GM12878 (cell line): ENCODE measurements at regions not wholly inside any gene's neighbourhood (a gene's known extent, or its start where the extent isn't known, plus 50 kb on each side); places are given as distances from the start of the nearest gene placed in this dataset.

ENCODE experiments used
- ATAC-seq: fragments of 200-7000 bp; cut with Tn5 transposase; 3 replicates; pipeline ENCODE4 v1.9.1; 2020; ENCODE audit warnings: mild to moderate bottlenecking, moderate library complexity
- BruUV-seq: library from RNA; stranded (reverse); fragments of 400-500 nt; replicated peaks from 2 replicates; lab custom pipeline; 2021; lab: Mats Ljungman, UMichigan
- CTCF ChIA-PET: fragments of 300-600 bp; sonication (Branson Sonifier 250); formaldehyde crosslinking; extraction: SDS; loops from one replicate; lab custom pipeline; 2021; ENCODE audit warnings: inconsistent platforms; lab: Yijun Ruan, JAX
- POLR2A ChIA-PET: fragments of 350-600 bp; formaldehyde crosslinking; extraction: SDS; loops from one replicate; lab custom pipeline; 2021; ENCODE audit warnings: inconsistent platforms; lab: Charles Lee
- RAD21 ChIA-PET: fragments of 300-600 bp; sonication (Branson Sonifier 250); formaldehyde crosslinking; loops from one replicate; lab custom pipeline; 2023; ENCODE audit warnings: antibody characterized with exemption; ENCODE audit not compliant: unreplicated experiment; lab: Charles Lee
- SMC1A ChIA-PET: fragments of 300-600 bp; sonication (Branson Sonifier 250); formaldehyde crosslinking; loops from one replicate; lab custom pipeline; 2023; ENCODE audit not compliant: unreplicated experiment, uncharacterized antibody; lab: Charles Lee
- DNase-seq: peaks from one replicate; pipeline ENCODE4 v3.0.0-alpha.2; 2011; ENCODE audit warnings: low read depth, low spot score
- FAIRE-seq: peaks from 3 replicates; lab custom pipeline; 2011; peaks lifted over from hg19 to GRCh38; lab: Jason Lieb, UNC
- H2AFZ ChIP-seq: 2 replicates; pipeline ENCODE4 v1.6.0; 2011; ENCODE audit warnings: low read depth, low read length, control low read depth; ENCODE audit not compliant: control insufficient read depth
- H3K27ac ChIP-seq: 2 replicates; pipeline ENCODE4 v1.5.1; 2011; ENCODE audit warnings: control low read depth; ENCODE audit not compliant: control insufficient read depth, insufficient read depth
- H3K27me3 ChIP-seq, 2 experiments: replicated peaks in 1 of 2; 2 replicates each; pipeline versions ENCODE4 v1.6.0 to v1.6.1; 2011; ENCODE audit warnings: low read length in 1 of 2; ENCODE audit not compliant: control insufficient read depth in 2 of 2, insufficient read depth in 2 of 2
- H3K36me3 ChIP-seq, 2 experiments: 2 replicates each; pipeline ENCODE4 v1.5.1; 2011; ENCODE audit warnings: low read length in 1 of 2; ENCODE audit not compliant: control insufficient read depth in 2 of 2, insufficient read depth in 2 of 2
- H3K4me1 ChIP-seq: 2 replicates; pipeline ENCODE4 v1.6.1; 2011; ENCODE audit warnings: mild to moderate bottlenecking, low read length, moderate library complexity, mixed read lengths; ENCODE audit not compliant: control insufficient read depth, insufficient read depth
- H3K4me2 ChIP-seq: 2 replicates; pipeline ENCODE4 v1.6.0; 2011; ENCODE audit warnings: control low read depth; ENCODE audit not compliant: control insufficient read depth, insufficient read depth
- H3K4me3 ChIP-seq: fragments of 200-600 bp; sonication (generic); 2 replicates; pipeline ENCODE4 v1.5.1; 2016
- H3K79me2 ChIP-seq: 2 replicates; pipeline ENCODE4 v1.6.0; 2011; ENCODE audit warnings: low read length; ENCODE audit not compliant: control insufficient read depth, insufficient read depth
- H3K9ac ChIP-seq: 2 replicates; pipeline ENCODE4 v1.8.0; 2011; ENCODE audit warnings: low read length, control low read depth, mixed read lengths; ENCODE audit not compliant: control insufficient read depth, insufficient read depth
- H3K9me3 ChIP-seq: replicated peaks from 3 replicates; pipeline ENCODE4 v1.5.1; 2011; ENCODE audit warnings: mild to moderate bottlenecking, low read length; ENCODE audit not compliant: control insufficient read depth, insufficient read depth
- H4K20me1 ChIP-seq: 2 replicates; pipeline ENCODE4 v1.6.0; 2011; ENCODE audit not compliant: control insufficient read depth, insufficient read depth
- KDM1A ChIP-seq: fragments of 200-600 bp; sonication (generic); IDR thresholded peaks from 2 replicates; pipeline ENCODE4 v1.6.1; 2016; ENCODE audit warnings: borderline replicate concordance
- MTA3 ChIP-seq: IDR thresholded peaks from 2 replicates; pipeline ENCODE4 v1.6.1; 2012; ENCODE audit warnings: low read length, inconsistent platforms, borderline replicate concordance
- SP1 ChIP-seq: IDR thresholded peaks from one replicate; pipeline ENCODE4 v1.6.1; 2011; ENCODE audit warnings: low read depth, low read length
- SRF ChIP-seq, 2 experiments: IDR thresholded peaks; 2 replicates each; pipeline ENCODE4 v1.6.1; 2011; ENCODE audit warnings: low read depth in 2 of 2, low read length in 2 of 2, mild to moderate bottlenecking in 1 of 2, moderate library complexity in 1 of 2
- ZSCAN29 ChIP-seq: fragments of 450-650 bp; IDR thresholded peaks from 2 replicates; pipeline ENCODE4 v1.6.1; 2017; ENCODE audit warnings: mild to moderate bottlenecking, moderate library complexity
- WGBS: methylation state at CpG from one replicate; pipeline ENCODE4 v1.1.6; 2016; ENCODE audit warnings: low lambda C conversion rate; ENCODE audit not compliant: insufficient replicate concordance, insufficient coverage; ENCODE audit errors: missing lambda C conversion rate; 5-methylcytosine and 5-hydroxymethylcytosine counted together
- in situ Hi-C: fragments of 300-500 bp; cut with MboI; formaldehyde crosslinking; loops from 9 replicates; pipeline ENCODE4 v1.14.3; 2018; ENCODE audit warnings: mixed read lengths
- intact Hi-C: fragments of 100-400 bp; cut with micrococcal nuclease; formaldehyde crosslinking; loops from one replicate; pipeline ENCODE4 v1.14.2; 2022; ENCODE audit not compliant: unreplicated experiment
- TF ChIP-seq, protein P1 (sequence below): fragments of 450-650 bp; IDR thresholded peaks from 2 replicates; pipeline ENCODE4 v1.6.1; 2017; ENCODE audit warnings: mild to moderate bottlenecking, moderate library complexity
- TF ChIP-seq, protein P2 (sequence below): IDR thresholded peaks from 2 replicates; pipeline ENCODE4 v1.6.1; 2012; ENCODE audit warnings: low read length, inconsistent platforms
- TF ChIP-seq, protein P3 (sequence below): IDR thresholded peaks from 2 replicates; pipeline ENCODE4 v1.6.1; 2011; ENCODE audit warnings: mild to moderate bottlenecking, low read depth, low read length, moderate library complexity; ENCODE audit not compliant: insufficient replicate concordance
- TF ChIP-seq, protein P4 (sequence below): IDR thresholded peaks from 2 replicates; pipeline ENCODE4 v1.6.1; 2012; ENCODE audit warnings: mild to moderate bottlenecking, low read depth, low read length
- TF ChIP-seq, protein P5 (sequence below): fragments of 450-650 bp; IDR thresholded peaks from 2 replicates; pipeline ENCODE4 v1.6.1; 2016; ENCODE audit warnings: mild to moderate bottlenecking, moderate library complexity, borderline replicate concordance

DNA sequence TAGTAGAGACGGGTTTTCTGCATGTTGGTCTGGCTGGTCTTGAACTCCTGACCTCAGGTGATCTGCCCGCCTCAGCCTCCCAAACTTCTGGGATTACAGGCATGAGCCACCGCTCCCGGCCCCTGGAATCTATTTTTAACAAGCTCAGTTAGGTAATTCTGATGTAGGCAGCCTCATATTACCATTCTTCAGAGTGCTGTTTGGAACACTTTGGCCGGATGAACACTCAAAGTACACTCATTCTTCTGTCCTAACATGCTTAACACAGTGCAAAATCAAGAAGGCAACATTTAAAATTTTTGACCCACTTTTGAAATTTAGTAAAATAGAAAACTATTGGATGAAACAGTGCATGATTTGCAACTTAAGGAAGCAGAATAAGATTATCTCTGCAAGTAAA is 586.7 kb upstream of the CHORDC1 start:
- ChIA-PET CTCF (no interaction called here), SMC1A (no interaction called here), RAD21 (no interaction called here), POLR2A (no interaction called here)
- in situ Hi-C loops: no loop called here
- Histone ChIP-seq H3K27ac (no peak overlapping the region), H3K79me2 (no peaks in the 10 kb centered on the region), H3K36me3 (no peaks in the 10 kb centered on the region), H4K20me1 (no peaks in the 10 kb centered on the region), H3K27me3 (no peaks in the 10 kb centered on the region), H3K4me1 (no peaks in the 10 kb centered on the region), H3K9ac (no peak overlapping the region), H3K9me3 (no peaks in the 10 kb centered on the region), H3K4me2 (no peak overlapping the region), H2AFZ (no peak overlapping the region), H3K4me3 (no peak overlapping the region)
- intact Hi-C loops: no loop called here
- no peak for DNase-seq
- BruUV-seq: no TSS peak
- 8% methylated on average over 5 of the region's 5 CpGs for WGBS
- no peak for ATAC-seq
- FAIRE-seq: no peak
- TF ChIP-seq SRF (IDR thresholded peaks at IDR 0.05; ENCODE audit: low read depth in 2 of 2, low read length in 2 of 2) (no peak), KDM1A (no peak), MTA3 (no peak), SP1 (no peak), ZSCAN29 (no peak)
- TF ChIP-seq, protein P1, sequence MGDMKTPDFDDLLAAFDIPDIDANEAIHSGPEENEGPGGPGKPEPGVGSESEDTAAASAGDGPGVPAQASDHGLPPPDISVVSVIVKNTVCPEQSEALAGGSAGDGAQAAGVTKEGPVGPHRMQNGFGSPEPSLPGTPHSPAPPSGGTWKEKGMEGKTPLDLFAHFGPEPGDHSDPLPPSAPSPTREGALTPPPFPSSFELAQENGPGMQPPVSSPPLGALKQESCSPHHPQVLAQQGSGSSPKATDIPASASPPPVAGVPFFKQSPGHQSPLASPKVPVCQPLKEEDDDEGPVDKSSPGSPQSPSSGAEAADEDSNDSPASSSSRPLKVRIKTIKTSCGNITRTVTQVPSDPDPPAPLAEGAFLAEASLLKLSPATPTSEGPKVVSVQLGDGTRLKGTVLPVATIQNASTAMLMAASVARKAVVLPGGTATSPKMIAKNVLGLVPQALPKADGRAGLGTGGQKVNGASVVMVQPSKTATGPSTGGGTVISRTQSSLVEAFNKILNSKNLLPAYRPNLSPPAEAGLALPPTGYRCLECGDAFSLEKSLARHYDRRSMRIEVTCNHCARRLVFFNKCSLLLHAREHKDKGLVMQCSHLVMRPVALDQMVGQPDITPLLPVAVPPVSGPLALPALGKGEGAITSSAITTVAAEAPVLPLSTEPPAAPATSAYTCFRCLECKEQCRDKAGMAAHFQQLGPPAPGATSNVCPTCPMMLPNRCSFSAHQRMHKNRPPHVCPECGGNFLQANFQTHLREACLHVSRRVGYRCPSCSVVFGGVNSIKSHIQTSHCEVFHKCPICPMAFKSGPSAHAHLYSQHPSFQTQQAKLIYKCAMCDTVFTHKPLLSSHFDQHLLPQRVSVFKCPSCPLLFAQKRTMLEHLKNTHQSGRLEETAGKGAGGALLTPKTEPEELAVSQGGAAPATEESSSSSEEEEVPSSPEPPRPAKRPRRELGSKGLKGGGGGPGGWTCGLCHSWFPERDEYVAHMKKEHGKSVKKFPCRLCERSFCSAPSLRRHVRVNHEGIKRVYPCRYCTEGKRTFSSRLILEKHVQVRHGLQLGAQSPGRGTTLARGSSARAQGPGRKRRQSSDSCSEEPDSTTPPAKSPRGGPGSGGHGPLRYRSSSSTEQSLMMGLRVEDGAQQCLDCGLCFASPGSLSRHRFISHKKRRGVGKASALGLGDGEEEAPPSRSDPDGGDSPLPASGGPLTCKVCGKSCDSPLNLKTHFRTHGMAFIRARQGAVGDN: no peak
- TF ChIP-seq, protein P2, sequence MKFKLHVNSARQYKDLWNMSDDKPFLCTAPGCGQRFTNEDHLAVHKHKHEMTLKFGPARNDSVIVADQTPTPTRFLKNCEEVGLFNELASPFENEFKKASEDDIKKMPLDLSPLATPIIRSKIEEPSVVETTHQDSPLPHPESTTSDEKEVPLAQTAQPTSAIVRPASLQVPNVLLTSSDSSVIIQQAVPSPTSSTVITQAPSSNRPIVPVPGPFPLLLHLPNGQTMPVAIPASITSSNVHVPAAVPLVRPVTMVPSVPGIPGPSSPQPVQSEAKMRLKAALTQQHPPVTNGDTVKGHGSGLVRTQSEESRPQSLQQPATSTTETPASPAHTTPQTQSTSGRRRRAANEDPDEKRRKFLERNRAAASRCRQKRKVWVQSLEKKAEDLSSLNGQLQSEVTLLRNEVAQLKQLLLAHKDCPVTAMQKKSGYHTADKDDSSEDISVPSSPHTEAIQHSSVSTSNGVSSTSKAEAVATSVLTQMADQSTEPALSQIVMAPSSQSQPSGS: no peak
- TF ChIP-seq, protein P3, sequence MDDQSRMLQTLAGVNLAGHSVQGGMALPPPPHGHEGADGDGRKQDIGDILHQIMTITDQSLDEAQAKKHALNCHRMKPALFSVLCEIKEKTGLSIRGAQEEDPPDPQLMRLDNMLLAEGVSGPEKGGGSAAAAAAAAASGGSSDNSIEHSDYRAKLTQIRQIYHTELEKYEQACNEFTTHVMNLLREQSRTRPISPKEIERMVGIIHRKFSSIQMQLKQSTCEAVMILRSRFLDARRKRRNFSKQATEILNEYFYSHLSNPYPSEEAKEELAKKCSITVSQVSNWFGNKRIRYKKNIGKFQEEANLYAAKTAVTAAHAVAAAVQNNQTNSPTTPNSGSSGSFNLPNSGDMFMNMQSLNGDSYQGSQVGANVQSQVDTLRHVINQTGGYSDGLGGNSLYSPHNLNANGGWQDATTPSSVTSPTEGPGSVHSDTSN: no peak
- TF ChIP-seq, protein P4, sequence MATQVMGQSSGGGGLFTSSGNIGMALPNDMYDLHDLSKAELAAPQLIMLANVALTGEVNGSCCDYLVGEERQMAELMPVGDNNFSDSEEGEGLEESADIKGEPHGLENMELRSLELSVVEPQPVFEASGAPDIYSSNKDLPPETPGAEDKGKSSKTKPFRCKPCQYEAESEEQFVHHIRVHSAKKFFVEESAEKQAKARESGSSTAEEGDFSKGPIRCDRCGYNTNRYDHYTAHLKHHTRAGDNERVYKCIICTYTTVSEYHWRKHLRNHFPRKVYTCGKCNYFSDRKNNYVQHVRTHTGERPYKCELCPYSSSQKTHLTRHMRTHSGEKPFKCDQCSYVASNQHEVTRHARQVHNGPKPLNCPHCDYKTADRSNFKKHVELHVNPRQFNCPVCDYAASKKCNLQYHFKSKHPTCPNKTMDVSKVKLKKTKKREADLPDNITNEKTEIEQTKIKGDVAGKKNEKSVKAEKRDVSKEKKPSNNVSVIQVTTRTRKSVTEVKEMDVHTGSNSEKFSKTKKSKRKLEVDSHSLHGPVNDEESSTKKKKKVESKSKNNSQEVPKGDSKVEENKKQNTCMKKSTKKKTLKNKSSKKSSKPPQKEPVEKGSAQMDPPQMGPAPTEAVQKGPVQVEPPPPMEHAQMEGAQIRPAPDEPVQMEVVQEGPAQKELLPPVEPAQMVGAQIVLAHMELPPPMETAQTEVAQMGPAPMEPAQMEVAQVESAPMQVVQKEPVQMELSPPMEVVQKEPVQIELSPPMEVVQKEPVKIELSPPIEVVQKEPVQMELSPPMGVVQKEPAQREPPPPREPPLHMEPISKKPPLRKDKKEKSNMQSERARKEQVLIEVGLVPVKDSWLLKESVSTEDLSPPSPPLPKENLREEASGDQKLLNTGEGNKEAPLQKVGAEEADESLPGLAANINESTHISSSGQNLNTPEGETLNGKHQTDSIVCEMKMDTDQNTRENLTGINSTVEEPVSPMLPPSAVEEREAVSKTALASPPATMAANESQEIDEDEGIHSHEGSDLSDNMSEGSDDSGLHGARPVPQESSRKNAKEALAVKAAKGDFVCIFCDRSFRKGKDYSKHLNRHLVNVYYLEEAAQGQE: no peak
- TF ChIP-seq, protein P5, sequence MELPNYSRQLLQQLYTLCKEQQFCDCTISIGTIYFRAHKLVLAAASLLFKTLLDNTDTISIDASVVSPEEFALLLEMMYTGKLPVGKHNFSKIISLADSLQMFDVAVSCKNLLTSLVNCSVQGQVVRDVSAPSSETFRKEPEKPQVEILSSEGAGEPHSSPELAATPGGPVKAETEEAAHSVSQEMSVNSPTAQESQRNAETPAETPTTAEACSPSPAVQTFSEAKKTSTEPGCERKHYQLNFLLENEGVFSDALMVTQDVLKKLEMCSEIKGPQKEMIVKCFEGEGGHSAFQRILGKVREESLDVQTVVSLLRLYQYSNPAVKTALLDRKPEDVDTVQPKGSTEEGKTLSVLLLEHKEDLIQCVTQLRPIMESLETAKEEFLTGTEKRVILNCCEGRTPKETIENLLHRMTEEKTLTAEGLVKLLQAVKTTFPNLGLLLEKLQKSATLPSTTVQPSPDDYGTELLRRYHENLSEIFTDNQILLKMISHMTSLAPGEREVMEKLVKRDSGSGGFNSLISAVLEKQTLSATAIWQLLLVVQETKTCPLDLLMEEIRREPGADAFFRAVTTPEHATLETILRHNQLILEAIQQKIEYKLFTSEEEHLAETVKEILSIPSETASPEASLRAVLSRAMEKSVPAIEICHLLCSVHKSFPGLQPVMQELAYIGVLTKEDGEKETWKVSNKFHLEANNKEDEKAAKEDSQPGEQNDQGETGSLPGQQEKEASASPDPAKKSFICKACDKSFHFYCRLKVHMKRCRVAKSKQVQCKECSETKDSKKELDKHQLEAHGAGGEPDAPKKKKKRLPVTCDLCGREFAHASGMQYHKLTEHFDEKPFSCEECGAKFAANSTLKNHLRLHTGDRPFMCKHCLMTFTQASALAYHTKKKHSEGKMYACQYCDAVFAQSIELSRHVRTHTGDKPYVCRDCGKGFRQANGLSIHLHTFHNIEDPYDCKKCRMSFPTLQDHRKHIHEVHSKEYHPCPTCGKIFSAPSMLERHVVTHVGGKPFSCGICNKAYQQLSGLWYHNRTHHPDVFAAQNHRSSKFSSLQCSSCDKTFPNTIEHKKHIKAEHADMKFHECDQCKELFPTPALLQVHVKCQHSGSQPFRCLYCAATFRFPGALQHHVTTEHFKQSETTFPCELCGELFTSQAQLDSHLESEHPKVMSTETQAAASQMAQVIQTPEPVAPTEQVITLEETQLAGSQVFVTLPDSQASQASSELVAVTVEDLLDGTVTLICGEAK: no peak
